Tibial nerve (tissue), 4 donors: ENCODE measurements at regions not wholly inside any gene's neighbourhood (a gene's known extent, or its start where the extent isn't known, plus 50 kb on each side); places are given as distances from the start of the nearest gene placed in this dataset.

Source experiments
- EP300 ChIP-seq, 2 donors: sonication (generic); formaldehyde crosslinking; IDR thresholded peaks; one replicate each; pipeline ENCODE4 v1.6.1; 2017; ENCODE audit warnings: antibody characterized with exemption in 2 of 2, mild to moderate bottlenecking in 1 of 2
- POLR2A ChIP-seq, 2 donors: fragments of 450-650 bp; IDR thresholded peaks; one replicate each; pipeline ENCODE4 v1.6.1; 2017; ENCODE audit warnings: antibody characterized with exemption in 2 of 2, mild to moderate bottlenecking in 2 of 2, moderate library complexity in 2 of 2
- TF ChIP-seq, protein P1 (sequence below), 5 experiments: fragments of 200-600 bp in 3 of 5; fragments of 450-650 bp in 2 of 5; sonication (generic) in 3 of 5; IDR thresholded peaks; one replicate each; pipeline ENCODE4 v1.5.1; 2016 to 2019; ENCODE audit warnings: antibody characterized with exemption in 5 of 5, mild to moderate bottlenecking in 3 of 5, moderate library complexity in 2 of 5

DNA sequence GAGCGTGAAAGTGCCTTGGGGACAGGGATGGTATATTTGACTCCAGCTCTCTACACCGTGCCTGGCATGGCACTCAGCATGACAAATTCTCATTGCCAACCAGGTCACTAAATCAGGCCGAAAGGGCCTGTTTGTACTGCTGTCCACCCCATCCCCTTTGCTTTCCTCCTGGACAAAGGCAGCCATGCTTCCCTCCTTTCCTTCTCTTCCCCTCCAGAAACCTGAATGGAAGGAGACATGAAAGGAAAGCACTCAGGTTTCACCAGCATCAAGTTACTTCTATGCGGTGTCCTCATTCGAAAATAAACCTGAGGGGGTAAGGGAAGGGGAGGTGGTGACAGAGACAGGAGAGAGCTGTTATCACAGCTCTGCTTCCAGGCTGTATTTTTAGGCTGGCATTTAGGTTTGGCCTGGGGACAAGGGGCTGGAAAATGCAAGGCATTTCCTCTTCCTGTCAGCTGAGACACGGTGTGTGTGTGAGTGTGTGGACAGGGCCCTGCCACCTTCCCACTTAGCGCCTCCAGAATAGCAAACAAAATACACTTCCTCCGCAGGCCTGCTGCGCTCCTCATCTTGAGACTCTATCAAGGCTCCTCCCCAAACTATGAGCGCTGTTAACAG lies 79.9 kb upstream of the COL13A1 start:
- TF ChIP-seq, protein P1, sequence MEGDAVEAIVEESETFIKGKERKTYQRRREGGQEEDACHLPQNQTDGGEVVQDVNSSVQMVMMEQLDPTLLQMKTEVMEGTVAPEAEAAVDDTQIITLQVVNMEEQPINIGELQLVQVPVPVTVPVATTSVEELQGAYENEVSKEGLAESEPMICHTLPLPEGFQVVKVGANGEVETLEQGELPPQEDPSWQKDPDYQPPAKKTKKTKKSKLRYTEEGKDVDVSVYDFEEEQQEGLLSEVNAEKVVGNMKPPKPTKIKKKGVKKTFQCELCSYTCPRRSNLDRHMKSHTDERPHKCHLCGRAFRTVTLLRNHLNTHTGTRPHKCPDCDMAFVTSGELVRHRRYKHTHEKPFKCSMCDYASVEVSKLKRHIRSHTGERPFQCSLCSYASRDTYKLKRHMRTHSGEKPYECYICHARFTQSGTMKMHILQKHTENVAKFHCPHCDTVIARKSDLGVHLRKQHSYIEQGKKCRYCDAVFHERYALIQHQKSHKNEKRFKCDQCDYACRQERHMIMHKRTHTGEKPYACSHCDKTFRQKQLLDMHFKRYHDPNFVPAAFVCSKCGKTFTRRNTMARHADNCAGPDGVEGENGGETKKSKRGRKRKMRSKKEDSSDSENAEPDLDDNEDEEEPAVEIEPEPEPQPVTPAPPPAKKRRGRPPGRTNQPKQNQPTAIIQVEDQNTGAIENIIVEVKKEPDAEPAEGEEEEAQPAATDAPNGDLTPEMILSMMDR (IDR thresholded peaks at IDR 0.05): no peak
- TF ChIP-seq POLR2A (IDR thresholded peaks at IDR 0.05) (no peak), EP300 (IDR thresholded peaks at IDR 0.05) (no peak)
